Jurkat, Clone E6-1 (cell line): ENCODE measurements at regions not wholly inside any gene's neighbourhood (a gene's known extent, or its start where the extent isn't known, plus 50 kb on each side); places are given as distances from the start of the nearest gene placed in this dataset.

Source experiments
- DNase-seq: peaks from one replicate; pipeline ENCODE4 v3.0.0-alpha.2; 2011; ENCODE audit warnings: low read depth, low spot score
- H3K4me3 ChIP-seq: 2 replicates; pipeline ENCODE4 v1.5.1; 2011; ENCODE audit warnings: mild to moderate bottlenecking, low read length, control low read depth, moderate library complexity

DNA sequence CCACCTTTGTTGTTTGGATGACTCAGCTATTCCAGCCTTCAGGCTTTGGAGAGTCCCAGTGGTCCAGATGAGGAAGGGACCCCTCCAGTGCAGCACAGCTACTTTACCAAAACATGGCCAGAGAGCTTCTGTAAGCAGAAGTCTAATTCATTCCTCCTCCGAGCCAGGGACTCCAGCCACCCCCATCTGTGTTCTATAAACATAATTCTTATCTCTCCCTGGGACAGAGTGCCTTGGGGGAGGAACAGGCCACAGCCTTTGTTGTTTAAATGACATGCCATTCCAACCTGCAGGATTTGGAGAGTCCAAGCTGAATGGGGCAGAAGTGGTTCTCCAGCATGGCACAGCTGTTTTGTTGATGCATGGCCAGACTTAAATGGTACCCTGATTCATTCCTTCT lies 994.0 kb downstream of the TRHDE start:
- DNase-seq: no peak
- no peak overlapping the region for H3K4me3 ChIP-seq

DNA sequence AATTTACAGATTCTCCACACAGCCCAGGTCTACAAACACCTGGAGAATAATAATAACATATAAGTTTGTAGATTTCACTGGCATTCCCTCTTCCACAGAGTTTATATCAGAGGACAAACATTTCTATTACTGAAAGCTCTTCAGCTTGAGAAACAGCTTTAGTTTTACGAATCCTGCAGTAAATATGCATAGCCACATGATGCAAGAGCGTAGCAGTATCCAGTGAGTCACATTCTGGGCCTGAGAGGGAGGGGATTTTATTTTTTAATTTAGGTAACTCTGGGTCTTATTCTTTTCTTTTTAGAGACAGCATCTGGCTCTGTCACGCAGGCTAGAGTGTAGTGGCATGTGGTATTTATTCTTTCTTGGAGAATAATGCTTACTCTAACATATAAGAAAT lies 1002.8 kb downstream of the TRHDE start:
- no peak overlapping the region for H3K4me3 ChIP-seq
- no peak for DNase-seq

- no peak overlapping the region for H3K4me3 ChIP-seq
- no peak for DNase-seq
Measured at GRCh38 chr12:73277971-73278370, 1005.8 kb downstream of the TRHDE start.

- DNase-seq: no peak
Measured at GRCh38 chr12:73301530-73301929, 1029.4 kb downstream of the TRHDE start.

DNA sequence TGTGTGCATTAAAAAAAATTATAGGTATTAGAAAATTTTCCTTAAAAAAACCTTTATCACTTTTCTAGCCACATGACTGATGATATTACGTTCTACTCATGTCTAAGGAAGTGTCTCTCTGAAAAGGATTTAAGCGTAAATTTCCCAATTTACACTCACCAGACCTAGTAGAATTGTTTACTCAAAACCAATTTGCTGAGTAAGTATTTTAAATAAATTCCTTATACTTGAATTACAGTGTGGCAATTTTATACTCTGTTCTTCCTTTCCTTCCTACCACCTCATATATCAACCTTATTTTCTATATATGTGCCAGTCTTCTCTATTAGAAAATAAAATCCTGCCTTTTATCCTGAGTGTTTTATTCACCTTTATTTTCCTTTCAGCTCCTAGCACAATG lies 1035.1 kb downstream of the TRHDE start:
- DNase-seq: no peak
- no peak overlapping the region for H3K4me3 ChIP-seq

More at GRCh38 chr12:73301530-73301929, 1029.4 kb downstream of the TRHDE start:
- H3K4me3 ChIP-seq: no peak overlapping the region

GRCh38 chr12:73308079-73308478 lies 1035.9 kb downstream of the TRHDE start:
- no peak overlapping the region for H3K4me3 ChIP-seq
- no peak for DNase-seq

- no peak for DNase-seq
- no peak overlapping the region for H3K4me3 ChIP-seq
Measured at GRCh38 chr12:73308747-73309146, 1036.6 kb downstream of the TRHDE start.

GRCh38 chr12:73321319-73321718 lies 1049.1 kb downstream of the TRHDE start:
- no peak overlapping the region for H3K4me3 ChIP-seq

DNA sequence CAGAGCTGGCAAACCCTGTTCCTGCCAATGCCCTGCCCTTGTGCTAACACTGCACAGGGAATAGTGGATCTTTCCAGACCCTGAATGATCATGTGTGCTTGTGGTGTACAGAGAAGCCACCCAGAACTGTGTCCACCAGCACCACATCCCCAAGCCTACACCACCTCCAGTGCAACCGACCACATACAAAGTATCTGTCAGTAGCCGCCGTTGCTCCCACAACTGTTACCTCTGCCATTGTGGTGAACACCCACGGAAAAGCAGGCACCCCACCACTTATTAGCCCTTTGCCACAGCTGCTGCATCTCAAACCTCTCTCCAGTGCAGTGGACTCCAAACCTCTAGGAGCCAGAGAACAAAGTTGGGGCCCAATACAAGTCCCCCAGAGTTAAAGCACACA lies 1049.6 kb downstream of the TRHDE start:
- no peak overlapping the region for H3K4me3 ChIP-seq
- DNase-seq: no peak

More at GRCh38 chr12:73321319-73321718, 1049.1 kb downstream of the TRHDE start:
- no peak for DNase-seq

DNA sequence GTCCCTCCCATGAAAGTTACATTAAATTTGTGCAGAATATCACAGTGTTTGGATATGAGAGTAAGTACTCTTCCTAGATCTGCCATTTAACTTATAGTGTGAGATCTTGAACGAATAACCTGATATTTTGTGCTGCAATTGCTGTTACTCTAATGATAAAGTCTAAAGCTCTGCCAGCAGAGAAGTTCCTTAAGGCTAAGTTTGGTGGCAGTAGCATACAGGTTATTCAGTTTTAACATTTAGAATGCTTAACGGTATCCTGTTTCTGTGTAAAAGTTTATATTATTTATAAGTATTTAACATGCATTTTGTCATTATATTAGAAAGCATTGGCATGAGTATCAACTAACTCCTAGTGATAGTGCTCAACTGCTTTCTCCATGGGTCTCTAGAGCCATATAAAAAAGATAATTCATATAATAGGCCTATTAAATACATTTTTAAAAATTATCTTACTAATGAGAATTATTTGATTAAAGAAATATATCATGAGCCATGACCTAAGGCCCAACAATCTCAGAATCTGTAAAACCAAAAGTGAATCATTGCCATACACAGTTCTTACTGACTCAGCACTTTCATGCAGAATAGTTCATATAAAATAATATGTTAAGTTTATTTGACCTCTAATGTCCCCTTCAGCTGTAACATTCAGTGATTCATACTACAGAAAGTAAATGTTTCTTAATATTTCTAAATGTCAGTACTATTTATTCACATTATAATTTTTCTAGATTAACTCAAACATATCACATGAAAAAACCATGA lies 1058.6 kb downstream of the TRHDE start:
- no peak for DNase-seq
- H3K4me3 ChIP-seq: no peak overlapping the region

DNA sequence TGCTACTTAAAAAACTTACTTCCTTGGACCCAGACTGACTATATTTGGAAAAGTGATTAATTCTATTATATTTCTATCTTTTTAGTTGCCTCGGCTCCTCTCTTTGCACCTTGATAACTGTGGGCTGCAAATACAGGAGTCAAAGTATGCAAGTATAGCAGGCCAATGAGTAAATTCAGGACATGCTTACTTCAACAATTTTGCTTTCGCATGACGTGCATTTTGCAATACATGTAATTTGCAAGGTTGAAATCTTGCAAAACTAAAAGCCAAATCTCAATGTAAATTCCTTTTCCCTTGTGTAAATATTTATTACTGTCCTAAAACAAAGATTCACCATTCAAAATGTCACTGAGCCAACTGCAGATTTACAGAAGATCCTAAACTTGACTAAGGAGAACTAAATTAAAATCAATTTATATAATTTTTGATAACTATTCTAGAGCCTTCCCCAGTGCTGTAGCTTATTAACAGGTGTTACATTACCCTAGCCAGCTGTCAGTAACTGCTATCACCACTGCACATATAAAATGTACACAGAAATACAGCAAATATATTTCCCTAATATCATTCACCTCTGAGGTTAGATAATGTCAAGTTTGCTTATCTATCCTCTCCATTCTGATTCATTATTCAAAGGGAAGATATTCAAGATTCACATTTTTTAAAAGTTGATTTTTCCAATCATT lies 1069.5 kb downstream of the TRHDE start:
- no peak for DNase-seq
- no peak overlapping the region for H3K4me3 ChIP-seq

GRCh38 chr12:73342733-73343132 lies 1070.6 kb downstream of the TRHDE start:
- no peak overlapping the region for H3K4me3 ChIP-seq
- DNase-seq: no peak

DNA sequence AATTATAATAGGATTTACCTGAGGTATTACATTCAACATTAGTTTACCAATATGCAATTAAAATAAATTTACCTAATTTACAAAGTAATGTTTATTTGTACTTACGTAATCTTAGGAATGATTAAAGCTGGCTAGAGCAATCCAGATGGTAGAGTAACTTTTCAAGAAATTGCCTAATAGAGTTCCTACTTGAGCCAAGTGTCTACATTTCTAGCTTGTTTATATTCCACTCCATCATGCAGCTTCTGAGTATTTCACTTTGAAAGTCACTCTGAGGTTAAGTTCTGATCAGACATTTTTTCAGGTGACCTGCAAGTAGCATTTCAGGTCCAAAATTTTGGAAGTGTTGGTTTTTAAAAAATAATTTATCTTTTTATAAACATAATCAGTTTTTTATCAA lies 1080.7 kb downstream of the TRHDE start:
- DNase-seq: no peak
- H3K4me3 ChIP-seq: no peak overlapping the region

GRCh38 chr12:73361156-73361863 lies 1089.1 kb downstream of the TRHDE start:
- no peak overlapping the region for H3K4me3 ChIP-seq
- no peak for DNase-seq

- DNase-seq: no peak
- H3K4me3 ChIP-seq: no peak overlapping the region
Measured at GRCh38 chr12:73361864-73362230, 1089.7 kb downstream of the TRHDE start.

- no peak for DNase-seq
Measured at GRCh38 chr12:73362666-73363065, 1090.5 kb downstream of the TRHDE start.

GRCh38 chr12:73372856-73373255 lies 1100.7 kb downstream of the TRHDE start:
- DNase-seq: no peak
- no peak overlapping the region for H3K4me3 ChIP-seq

More at GRCh38 chr12:73362666-73363065, 1090.5 kb downstream of the TRHDE start:
- H3K4me3 ChIP-seq: no peak overlapping the region

GRCh38 chr12:73374360-73374759 lies 1102.2 kb downstream of the TRHDE start:
- DNase-seq: no peak

GRCh38 chr12:73383584-73384222 lies 1111.5 kb downstream of the TRHDE start:
- no peak for DNase-seq
- no peak overlapping the region for H3K4me3 ChIP-seq

More at GRCh38 chr12:73374360-73374759, 1102.2 kb downstream of the TRHDE start:
- H3K4me3 ChIP-seq: no peak overlapping the region

GRCh38 chr12:73384592-73384991 lies 1112.4 kb downstream of the TRHDE start:
- DNase-seq: no peak
- no peak overlapping the region for H3K4me3 ChIP-seq
